SK-N-MC (cell line): ENCODE measurements at regions not wholly inside any gene's neighbourhood (a gene's known extent, or its start where the extent isn't known, plus 50 kb on each side); places are given as distances from the start of the nearest gene placed in this dataset.

Experiments
- DNase-seq: peaks from one replicate; pipeline ENCODE4 v3.0.0-alpha.2; 2011; ENCODE audit warnings: low read depth, low spot score
- H3K27ac ChIP-seq: fragments of 200-600 bp; sonication (generic); 2 replicates; pipeline ENCODE4 v1.5.1; 2016; ENCODE audit warnings: mixed run types
- H3K36me3 ChIP-seq: fragments of 200-600 bp; sonication (generic); 2 replicates; pipeline ENCODE4 v1.6.1; 2017; ENCODE audit warnings: antibody characterized with exemption, low read length, mixed read lengths; ENCODE audit not compliant: insufficient read depth
- H3K4me3 ChIP-seq: fragments of 200-600 bp; sonication (generic); 2 replicates; pipeline ENCODE4 v1.5.1; 2016
- H3K9ac ChIP-seq: fragments of 200-600 bp; sonication (generic); 2 replicates; pipeline ENCODE4 v1.8.0; 2017; ENCODE audit warnings: mixed run types, mixed read lengths; ENCODE audit not compliant: insufficient read length
- H3K9me3 ChIP-seq: fragments of 200-600 bp; sonication (generic); 2 replicates; pipeline ENCODE4 v1.6.1; 2017; ENCODE audit warnings: low read depth, mild to moderate bottlenecking, antibody characterized with exemption, low read length, moderate library complexity, mixed read lengths
- EZH2 ChIP-seq: fragments of 200-600 bp; sonication (generic); IDR thresholded peaks from one replicate; pipeline ENCODE4 v1.6.1; 2017; ENCODE audit warnings: antibody characterized with exemption
- FOXP2 ChIP-seq: optimal IDR thresholded peaks from 2 replicates; pipeline ENCODE3; 2011; ENCODE audit warnings: mild to moderate bottlenecking, moderate library complexity; ENCODE audit not compliant: insufficient read depth; ENCODE audit errors: extremely low read length, control extremely low read depth
- POLR2AphosphoS5 ChIP-seq: IDR thresholded peaks from 2 replicates; pipeline ENCODE4 v1.6.1; 2012; ENCODE audit warnings: mild to moderate bottlenecking, low read depth, low read length, borderline replicate concordance

DNA sequence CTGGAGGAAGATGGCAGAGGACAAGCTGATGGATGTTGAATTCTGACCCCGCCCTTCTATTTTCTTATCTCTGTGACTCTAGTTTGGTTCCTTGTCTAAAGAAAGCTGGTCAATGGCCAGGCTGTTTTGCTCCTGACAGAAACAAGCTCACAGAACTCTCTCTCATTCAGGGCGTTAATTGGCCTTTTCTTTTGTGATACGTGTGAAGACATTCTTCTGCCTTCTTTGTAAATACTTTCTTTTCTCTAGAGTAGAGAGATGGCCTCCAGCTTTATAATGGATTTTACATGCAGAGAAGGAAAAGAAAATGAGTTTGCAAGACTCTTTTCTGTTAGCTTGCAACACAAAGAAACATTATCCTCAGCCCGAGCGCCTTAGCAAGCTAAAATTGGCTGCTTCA lies 492.2 kb upstream of the CCDC196 start:
- TF ChIP-seq FOXP2 (no peak), POLR2AphosphoS5 (no peak), EZH2 (no peak)
- H3K4me3 ChIP-seq, result no peak overlapping the region
- H3K36me3 ChIP-seq, result no peaks in the 10 kb centered on the region
- H3K9ac ChIP-seq, result no peak overlapping the region
- H3K9me3 ChIP-seq, result no peaks in the 10 kb centered on the region
- H3K27ac ChIP-seq, result no peak overlapping the region
- no peak for DNase-seq

DNA sequence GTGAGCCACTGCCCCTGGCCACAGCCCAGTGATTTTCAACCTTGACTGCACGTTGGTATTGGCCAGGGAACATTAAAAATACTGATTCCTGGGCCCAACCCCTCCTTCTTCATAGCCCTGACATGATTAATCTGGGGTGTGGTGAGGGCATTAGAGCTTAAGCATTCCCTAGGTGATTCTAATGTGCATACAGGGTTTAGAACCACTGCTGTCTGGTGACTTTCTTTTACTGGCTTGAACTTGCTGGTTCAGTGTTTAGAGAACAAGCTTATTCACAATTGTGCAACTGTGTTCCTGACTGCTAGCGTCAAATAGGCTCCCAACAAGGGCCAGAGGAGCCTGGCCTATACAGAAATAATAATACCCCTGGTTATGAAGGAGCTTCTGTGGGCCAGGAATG lies 488.8 kb upstream of the CCDC196 start:
- no peaks in the 10 kb centered on the region for H3K36me3 ChIP-seq
- no peak overlapping the region for H3K27ac ChIP-seq
- DNase-seq, result no peak
- H3K9ac ChIP-seq, result no peak overlapping the region
- H3K9me3 ChIP-seq, result no peaks in the 10 kb centered on the region
- TF ChIP-seq POLR2AphosphoS5 (no peak), EZH2 (no peak), FOXP2 (no peak)
- H3K4me3 ChIP-seq, result no peak overlapping the region

DNA sequence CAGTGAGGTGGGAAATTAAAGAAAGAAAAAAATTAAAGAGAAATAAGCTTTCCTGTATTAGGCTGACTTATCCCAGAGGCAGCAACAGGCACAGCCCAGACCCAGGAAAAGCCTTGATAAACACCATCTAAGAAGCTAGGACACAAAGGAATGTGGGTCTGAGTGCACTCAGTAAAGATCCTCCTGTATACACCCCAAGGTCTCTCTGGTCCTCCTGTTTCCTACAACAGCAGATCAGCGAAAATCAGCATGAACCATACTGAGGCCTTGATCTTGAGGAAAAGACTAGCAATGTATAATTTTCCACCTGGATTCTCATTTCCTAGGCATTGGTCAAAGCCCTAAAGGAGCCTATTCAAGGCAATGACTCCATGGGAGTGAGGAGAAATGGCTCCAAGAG lies 486.3 kb upstream of the CCDC196 start:
- TF ChIP-seq EZH2 (no peak), FOXP2 (no peak), POLR2AphosphoS5 (no peak)
- no peaks in the 10 kb centered on the region for H3K9me3 ChIP-seq
- no peak for DNase-seq
- no peak overlapping the region for H3K27ac ChIP-seq
- H3K4me3 ChIP-seq, result no peak overlapping the region
- H3K9ac ChIP-seq, result no peak overlapping the region
- no peaks in the 10 kb centered on the region for H3K36me3 ChIP-seq

DNA sequence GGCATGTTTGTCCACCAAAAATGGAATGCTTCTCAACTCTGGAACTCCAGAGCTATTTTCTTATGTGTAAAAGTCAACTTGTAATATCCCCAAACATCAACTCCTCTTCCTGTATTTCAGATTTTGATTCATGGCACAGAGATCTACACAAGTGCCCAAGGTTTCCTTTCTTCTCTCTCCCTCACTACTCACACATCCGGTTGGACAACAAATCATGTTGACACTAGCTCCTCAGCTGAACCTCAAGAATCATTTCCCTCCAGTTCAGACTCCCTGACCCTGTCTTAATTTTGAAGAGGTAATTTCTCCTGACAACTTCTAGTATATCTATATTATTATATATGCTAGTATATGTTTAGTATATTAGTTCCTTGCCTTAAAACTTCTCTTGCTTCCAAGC lies 485.4 kb upstream of the CCDC196 start:
- Histone ChIP-seq H3K9ac (no peak overlapping the region), H3K27ac (no peak overlapping the region), H3K9me3 (peaks cover 5% of the 10 kb centered on the region; the same call in 1 of the 2 replicates), H3K36me3 (no peaks in the 10 kb centered on the region), H3K4me3 (no peak overlapping the region)
- no peak for DNase-seq
- TF ChIP-seq EZH2, result no peak
- TF ChIP-seq POLR2AphosphoS5, result no peak
- no peak for TF ChIP-seq FOXP2

DNA sequence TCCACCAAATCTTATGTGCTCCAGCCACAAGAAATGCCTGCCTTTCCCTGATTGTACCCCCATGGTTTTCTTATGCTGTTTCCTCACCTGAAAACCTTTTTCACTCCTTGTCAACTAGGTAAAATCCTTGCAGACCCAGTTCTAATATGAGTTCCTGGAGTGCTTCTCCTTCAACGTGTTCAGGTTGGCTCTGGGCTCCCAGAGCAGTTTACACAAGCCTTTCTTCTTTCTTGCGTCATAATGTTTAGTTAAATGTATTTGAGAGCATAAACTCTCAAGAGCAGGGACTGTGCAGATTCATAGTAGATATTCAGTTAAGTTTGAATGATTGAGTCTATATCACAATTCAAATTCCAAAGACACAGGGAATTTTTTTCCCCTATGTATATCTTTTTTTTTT lies 484.8 kb upstream of the CCDC196 start:
- no peak overlapping the region for H3K27ac ChIP-seq
- H3K4me3 ChIP-seq, result no peak overlapping the region
- H3K9ac ChIP-seq, result no peak overlapping the region
- TF ChIP-seq FOXP2 (no peak), POLR2AphosphoS5 (no peak), EZH2 (no peak)
- no peaks in the 10 kb centered on the region for H3K36me3 ChIP-seq
- H3K9me3 ChIP-seq, result peaks cover 5% of the 10 kb centered on the region; the same call in 1 of the 2 replicates
- DNase-seq, result no peak

DNA sequence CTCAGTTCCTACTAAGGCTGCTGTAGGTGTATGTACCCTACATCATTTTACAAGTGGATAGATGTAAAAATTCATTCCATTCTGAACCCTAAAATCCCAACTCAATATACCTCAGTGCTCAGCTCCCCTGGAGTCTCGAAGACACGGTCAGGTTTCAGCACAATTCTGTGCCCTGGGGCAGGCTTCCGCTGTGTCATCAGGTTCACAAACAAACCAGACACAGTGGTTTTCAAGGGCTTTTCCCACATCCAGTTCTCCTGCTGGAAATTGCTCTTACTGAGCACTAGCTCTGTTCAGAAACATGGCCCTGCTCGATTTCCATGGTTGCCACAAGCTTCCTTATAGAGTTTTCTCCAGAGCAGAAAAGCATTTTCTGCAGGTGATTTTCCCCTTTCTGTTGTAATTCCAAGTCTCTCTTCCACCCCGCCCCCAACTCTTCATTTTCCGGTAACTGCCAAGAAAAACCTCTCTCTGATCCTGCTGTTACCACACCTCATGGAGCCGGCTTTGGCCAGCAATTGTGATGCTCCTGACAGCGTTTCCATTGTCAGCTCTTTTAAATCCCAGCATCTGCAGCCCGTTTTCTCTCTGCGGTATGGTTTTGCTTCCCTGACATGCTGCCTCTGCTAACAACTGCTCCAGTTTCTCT lies 483.0 kb upstream of the CCDC196 start:
- no peak overlapping the region for H3K9ac ChIP-seq
- H3K4me3 ChIP-seq, result no peak overlapping the region
- no peak overlapping the region for H3K27ac ChIP-seq
- DNase-seq, result peak; percentile 47
- H3K36me3 ChIP-seq, result no peaks in the 10 kb centered on the region
- no peak for TF ChIP-seq EZH2
- no peak for TF ChIP-seq FOXP2
- no peak for TF ChIP-seq POLR2AphosphoS5
- peaks cover 5% of the 10 kb centered on the region; the same call in 1 of the 2 replicates for H3K9me3 ChIP-seq

DNA sequence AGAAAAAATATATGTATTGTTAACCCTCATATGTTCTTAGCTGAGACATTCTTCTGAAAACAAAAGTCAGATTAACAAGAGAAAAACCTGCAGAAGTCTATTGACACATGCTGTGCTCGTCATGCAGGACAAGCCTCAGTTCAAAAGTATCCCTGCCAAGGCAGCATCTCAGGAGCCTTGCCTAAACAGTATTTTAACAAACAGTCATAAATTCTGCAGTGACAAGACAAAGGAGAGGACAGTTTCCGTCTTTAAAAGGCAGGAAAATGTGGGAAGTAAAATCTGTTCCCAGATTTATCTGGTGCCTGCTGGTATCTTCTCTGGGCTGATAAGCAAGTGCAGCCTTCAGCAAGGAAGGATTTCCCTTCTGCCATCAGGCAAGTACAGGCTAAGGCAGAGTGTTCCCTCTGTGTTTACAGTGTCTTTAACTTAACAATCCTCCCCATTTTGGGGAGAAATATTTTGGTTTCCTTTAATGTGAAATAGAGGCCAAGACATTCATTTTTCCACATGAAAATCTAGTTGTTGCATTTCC lies 480.2 kb upstream of the CCDC196 start:
- Histone ChIP-seq H3K4me3 (no peak overlapping the region), H3K36me3 (no peaks in the 10 kb centered on the region), H3K9ac (no peak overlapping the region), H3K9me3 (peaks cover 5% of the 10 kb centered on the region; the same call in 1 of the 2 replicates), H3K27ac (no peak overlapping the region)
- TF ChIP-seq EZH2 (no peak), FOXP2 (no peak), POLR2AphosphoS5 (no peak)
- DNase-seq, result no peak

DNA sequence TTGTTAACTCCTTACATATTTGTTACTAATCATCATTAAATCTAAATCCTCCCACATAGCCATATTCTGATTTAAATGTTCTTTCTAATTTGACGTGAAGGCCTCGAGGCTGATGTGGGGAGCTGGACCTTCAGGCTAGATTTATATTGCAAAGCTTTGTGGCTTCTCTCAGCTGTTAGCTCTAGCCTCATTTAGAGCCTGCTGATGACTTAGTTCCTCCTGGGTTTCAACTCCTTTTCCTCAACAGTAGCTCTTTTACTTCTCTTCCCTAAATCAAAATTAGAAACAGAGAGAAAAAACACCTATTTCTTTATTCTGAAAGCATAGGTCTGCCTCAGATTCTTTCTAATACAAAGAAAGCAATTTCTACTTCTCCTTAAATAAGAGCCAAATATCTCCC lies 477.5 kb upstream of the CCDC196 start:
- peaks cover 5% of the 10 kb centered on the region; the same call in 1 of the 2 replicates for H3K9me3 ChIP-seq
- H3K27ac ChIP-seq, result peak overlapping the region; percentile 98
- peak overlapping the region; percentile 71 for H3K4me3 ChIP-seq
- H3K9ac ChIP-seq, result peak overlapping the region; percentile 63
- DNase-seq, result peak; percentile 59
- TF ChIP-seq FOXP2, result no peak
- no peak for TF ChIP-seq EZH2
- no peak for TF ChIP-seq POLR2AphosphoS5
- no peaks in the 10 kb centered on the region for H3K36me3 ChIP-seq

DNA sequence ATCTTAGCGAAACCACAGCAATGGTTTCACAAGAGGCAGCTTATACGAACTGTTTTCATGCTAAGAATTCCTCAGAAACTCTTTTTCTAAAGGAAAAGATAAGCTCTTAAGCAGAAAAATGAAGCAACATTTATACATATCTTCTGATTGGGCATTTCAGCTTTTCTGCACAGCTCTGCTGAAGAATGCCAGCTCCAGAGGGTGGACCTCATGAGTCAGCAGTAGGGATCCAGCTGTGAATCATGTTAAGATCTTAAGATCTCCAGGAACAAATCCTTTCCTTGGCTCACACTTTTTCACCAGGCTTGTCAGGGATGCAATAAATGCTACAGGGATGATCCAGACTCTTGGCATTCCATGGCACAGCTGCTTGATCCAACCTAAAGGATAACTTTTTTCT lies 477.1 kb upstream of the CCDC196 start:
- Histone ChIP-seq H3K9ac (peak overlapping the region; percentile 63), H3K36me3 (no peaks in the 10 kb centered on the region), H3K4me3 (peak overlapping the region; percentile 71), H3K9me3 (peaks cover 5% of the 10 kb centered on the region; the same call in 1 of the 2 replicates), H3K27ac (peak overlapping the region; percentile 98)
- no peak for TF ChIP-seq EZH2
- TF ChIP-seq FOXP2, result peak; percentile 75
- TF ChIP-seq POLR2AphosphoS5, result peak; percentile 27; the same call in 1 of the 2 replicates
- DNase-seq, result peak; percentile 94
